ENCODE measurements at regions not wholly inside any gene's neighbourhood (a gene's known extent, or its start where the extent isn't known, plus 50 kb on each side); places are given as distances from the start of the nearest gene placed in this dataset.

- no peak for DNase-seq
These were observed 127.9 kb upstream of the STT3B start for GRCh38 chr3:31404871-31405270.

GRCh38 chr3:31405515-31405914 lies 127.2 kb upstream of the STT3B start:
- DNase-seq = no peak

- DNase-seq = no peak
These were observed 125.8 kb upstream of the STT3B start for GRCh38 chr3:31406896-31407295.

- no peak for DNase-seq
These were observed 125.1 kb upstream of the STT3B start for GRCh38 chr3:31407665-31408064.

DNA sequence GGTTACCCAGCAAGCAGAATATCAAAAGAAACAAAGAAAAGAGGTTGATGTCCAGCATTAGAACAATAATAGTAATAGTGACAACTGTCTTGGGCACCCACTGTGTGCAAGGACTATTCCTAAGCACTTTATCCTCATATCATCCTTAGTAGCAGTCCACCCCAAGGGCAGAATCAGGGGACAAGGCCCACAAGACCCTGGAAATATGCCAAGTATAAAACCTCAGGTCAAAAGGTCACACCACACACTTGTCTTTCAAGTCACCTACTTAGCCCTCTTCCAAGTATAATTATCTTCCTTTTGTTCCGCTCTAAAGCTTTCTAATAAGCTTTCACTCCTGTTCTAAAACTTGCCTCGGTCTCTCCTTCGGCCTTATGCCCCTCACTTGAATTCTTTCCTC lies 124.0 kb upstream of the STT3B start:
- no peak for DNase-seq

GRCh38 chr3:31409389-31409788 lies 123.3 kb upstream of the STT3B start:
- DNase-seq = no peak

- no peak for DNase-seq
These were observed 122.9 kb upstream of the STT3B start for GRCh38 chr3:31409866-31410265.

DNA sequence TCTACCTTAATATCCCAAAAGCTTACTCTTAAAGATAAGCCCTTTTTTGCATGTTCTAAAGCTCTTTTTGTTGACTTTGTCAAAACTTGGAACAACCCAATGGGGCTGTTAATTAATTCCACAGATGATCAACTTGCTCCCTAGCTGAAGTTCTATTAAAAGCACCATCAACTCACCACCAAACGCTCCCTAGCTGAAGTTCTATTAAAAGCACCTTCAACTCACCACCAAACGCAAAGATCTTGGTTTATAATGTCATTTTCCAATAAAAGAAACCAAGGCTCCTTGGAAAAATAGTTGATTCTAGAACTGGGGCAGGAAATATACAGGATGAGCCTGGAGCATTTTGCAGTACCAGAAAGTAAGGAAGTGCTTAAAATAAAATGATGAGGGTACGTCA lies 122.3 kb upstream of the STT3B start:
- no peak for DNase-seq

DNA sequence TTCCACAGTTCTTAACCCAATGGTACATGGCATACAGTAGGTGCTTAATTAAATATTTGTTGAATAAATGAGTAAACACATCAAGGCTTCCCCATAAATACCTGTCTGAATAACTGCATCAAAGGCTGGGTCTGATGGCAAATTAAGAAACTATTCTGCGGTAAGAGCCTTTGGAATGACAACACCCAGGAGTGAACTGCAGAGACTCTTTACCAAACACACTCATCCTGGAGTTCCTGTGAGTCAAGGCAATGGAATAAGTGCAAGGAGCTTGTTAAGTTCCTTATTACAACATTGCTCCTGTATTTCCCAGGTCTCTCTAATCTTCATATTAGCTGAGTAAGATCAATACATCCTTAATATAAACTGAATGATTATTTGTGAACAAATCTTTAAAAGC lies 119.9 kb upstream of the STT3B start:
- no peak for DNase-seq

GRCh38 chr3:31413515-31413914 lies 119.2 kb upstream of the STT3B start:
- DNase-seq = no peak

DNA sequence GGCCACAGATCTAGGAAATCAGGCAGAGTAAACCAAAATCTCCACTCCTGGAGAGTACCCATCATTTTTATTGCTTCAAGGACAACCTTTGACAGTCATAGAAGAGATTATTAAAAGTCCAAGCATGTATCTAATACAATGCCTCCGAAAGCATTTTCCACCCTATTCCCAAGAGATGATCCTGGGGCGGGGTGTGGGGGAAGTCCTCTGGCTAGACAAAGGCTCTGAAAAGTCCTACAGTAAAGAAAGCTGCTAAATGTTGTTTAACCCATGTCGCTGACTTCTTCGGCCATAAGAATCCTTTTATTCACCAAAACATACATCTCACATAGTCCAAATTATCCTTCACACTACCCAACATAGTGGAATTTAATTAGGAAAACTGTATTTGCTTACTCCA lies 115.7 kb upstream of the STT3B start:
- no peak for DNase-seq

DNA sequence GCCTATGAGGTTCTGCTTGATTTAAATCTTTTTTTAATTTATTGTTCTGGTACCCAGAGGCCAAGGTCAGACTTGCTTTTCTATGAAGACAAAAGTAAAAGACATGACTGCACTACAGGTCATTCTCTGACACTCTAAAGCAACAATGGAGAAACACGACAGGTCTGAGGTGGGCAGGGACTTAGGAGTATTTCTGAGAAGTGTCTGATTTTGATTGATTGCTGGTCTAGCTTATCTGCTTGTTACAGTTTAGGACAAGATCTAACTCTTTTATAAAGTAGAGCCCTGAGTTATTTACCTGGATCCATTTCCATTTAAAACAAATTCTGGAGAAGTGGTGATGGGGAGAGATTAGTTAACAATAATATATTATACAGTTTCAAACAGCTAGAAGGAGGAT lies 115.2 kb upstream of the STT3B start:
- DNase-seq = no peak

GRCh38 chr3:31420311-31420710 lies 112.4 kb upstream of the STT3B start:
- no peak for DNase-seq

- DNase-seq = no peak
These were observed 111.2 kb upstream of the STT3B start for GRCh38 chr3:31421314-31422048.

DNA sequence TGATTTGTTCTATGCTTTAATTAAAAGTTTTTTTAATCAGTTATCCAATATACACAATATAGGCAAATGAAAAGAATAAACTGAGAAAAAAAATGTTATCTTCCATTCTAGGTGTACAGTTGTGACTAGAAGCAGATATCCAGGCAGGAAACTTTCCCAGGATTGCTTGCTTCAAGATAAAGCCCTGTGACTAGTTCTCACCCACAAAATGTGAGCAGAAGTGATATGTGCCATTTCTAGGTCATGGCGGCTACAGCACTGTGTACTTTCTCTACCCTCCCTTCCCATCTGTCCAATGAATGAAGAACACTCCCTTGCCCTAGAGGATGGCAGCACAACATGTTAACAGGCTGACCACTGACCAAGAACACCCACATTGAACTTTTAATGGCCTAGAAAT lies 110.5 kb upstream of the STT3B start:
- no peak for DNase-seq

DNA sequence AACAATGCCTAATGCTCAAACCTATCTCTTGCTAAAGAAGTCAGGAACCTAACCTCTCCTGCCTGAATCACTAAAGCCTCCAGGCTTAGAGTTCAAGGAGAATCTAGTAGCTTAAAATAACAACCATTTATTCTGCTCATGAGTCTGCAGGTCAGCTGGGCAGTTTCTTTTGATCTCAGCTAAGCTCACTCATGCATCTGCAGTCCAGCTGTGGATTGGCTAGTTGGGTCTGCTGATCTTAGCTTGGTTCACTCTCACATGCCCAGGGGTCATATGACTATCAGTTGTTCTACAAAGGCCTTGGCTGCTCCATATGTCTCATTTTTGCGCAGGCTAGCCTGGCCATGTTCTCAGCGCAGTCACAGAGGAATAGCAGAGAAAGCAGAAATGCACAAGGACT lies 109.2 kb upstream of the STT3B start:
- no peak for DNase-seq

- no peak for DNase-seq
These were observed 107.3 kb upstream of the STT3B start for GRCh38 chr3:31425401-31425800.

DNA sequence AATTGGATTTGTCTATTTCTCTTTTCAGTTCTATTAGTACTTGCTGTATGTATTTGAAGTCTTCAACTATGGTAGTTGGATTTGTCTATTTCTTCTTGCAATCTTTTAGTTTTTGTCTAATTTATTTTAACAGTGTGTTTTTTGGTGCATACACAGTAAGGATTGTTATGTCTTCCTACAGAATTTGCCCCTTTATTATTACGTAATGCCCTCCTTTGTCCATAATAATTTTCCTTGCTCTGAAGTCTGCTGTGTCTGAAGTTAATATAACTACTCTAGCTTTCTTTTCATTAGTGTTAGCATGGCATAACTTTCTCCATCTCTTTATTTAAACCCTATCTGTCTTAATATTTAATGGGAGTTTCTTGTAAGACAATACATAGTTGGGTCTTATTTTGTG lies 105.1 kb upstream of the STT3B start:
- no peak for DNase-seq

DNA sequence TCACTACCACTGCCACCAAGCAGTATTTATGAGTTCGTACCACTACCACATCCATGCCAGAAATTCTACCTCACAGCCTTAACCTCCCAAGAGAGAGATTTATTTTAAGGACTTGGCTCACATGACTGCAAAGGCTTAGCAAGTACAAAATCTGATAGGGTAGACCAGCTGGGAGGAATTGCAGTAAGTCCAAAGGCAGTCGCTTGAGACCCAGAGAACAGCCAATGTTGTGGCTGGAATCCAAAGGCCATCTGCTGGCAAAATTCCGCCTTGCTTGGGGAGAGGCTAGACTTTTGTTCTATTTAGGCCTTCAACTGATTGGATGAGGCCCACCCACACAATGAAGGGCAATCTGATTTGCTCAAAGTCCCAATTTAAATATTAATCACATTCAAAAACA lies 101.4 kb upstream of the STT3B start:
- no peak for DNase-seq

DNA sequence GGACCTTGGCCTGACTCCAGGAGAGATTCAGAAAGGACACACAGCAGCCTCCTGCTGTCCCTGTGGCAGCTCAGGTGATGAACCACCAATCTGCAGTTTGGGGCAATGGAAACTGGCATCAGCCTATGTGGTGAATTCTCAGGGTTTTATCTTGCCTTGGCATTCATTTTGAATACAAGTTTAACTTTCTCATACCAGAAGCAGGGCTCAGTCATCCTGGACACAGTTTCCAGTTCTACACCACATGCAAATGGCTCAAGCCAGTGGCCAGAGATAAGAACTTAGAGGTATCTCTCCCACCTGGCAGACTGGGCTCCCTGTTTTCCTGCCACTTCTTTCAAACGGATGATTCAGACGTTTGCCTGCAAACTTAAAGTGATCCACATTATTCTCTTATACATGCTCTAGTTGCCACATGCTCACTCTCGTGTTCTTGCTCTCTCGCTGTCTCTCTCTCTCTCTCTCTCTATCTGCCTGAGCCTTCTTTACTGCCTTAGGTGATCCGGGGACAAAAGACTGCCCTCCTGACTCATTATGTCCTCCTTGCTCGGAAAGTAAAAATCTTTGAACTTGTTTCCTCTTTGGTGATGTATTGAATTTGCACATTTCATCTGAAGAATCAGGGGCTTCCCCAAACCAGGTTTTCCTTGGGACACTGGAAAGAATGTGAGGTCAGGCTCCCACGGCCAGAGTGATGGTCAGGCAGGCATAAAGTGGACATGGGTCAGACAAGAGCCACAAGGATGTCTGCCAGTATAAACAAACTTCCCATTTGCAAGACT lies 99.6 kb upstream of the STT3B start:
- no peak for DNase-seq

DNA sequence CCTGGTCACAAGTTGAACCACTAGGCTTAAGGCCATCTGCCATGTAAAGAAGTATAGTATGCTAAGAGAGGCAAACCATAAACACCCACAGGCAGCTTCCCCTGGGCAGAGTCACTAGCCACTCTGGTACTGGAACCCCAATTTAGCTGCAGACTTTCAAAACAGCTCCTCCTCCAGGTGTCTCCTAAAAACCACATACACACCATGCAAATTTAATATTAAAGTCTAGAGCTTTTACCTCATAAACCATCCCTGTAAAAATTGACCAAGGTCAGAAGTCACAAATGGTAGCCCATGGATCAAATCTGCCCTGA lies 99.1 kb upstream of the STT3B start:
- DNase-seq = no peak

DNA sequence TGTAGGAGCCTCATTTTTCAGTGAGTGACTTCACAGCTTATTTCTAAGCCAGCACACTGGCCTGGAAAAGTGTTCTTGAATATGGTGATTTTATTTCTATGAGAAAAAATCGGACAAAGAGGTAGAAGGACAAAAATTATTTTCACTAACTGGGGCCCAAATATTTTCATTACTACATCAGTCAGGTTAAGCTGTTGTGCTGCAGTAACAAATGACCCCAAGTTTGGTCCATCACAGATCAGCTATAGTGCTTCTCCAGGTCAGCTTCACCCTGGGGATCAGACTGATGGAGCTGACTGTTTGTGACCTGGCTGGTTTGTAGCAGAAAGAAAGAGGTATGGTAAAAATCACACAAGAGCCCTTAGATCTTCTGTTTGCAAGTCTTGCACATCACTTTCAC lies 97.9 kb upstream of the STT3B start:
- DNase-seq = no peak

DNA sequence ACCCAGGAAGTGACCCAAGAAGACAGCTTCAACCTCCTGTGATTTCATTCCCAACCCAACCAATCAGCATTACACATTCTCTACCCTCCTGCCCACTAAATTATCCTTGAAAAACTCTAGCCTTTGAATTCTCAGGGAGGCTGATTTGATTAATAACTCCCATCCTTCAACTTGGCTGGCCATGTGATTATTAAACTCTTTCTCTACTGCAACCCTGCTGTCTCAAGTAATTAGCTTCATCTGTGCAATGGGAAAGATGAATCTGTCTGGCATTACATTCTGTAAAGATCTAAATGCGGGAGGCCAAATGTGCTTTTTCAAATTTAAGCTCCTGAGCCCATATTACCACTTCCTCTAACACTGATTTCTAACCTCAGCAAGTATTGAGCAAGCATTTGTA lies 95.9 kb upstream of the STT3B start:
- no peak for DNase-seq

- no peak for DNase-seq
These were observed 94.0 kb upstream of the STT3B start for GRCh38 chr3:31438742-31439141.
